ENCODE measurements at regions not wholly inside any gene's neighbourhood (a gene's known extent, or its start where the extent isn't known, plus 50 kb on each side); places are given as distances from the start of the nearest gene placed in this dataset.

DNA sequence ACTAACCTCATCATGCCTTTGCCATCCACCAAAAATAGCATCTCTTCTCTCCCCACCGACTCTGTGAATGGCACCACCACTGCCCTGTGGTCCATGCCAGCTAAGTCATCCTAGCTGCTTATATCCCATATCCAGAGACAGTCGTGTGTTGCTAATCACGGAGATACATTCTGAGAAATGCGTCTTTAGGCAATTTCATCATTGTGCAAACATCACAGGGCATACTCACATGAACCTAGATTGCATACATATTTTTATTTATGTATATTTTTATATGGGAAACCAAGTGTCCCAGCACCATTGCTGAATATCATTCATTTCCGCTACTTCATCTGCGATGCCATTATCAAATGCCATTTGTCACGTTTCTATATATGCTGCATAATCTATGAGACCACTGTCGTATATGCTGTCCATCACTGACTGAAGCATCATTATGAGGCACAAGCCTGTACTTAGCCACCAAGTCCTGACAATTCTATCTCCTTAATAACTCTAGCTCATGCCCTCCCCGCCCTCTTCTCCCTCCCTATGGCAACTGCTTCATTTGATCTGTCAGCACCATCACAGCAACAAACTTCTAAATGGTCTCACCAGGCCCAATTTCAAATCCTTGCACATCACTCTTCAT lies 104.2 kb downstream of the HSPH1 start:
- Histone ChIP-seq H3K27me3 (no peaks in the 10 kb centered on the region), H3K36me3 (no peaks in the 10 kb centered on the region), H3K4me1 (no peaks in the 10 kb centered on the region), H3K27ac (no peak overlapping the region), H3K4me3 (no peak overlapping the region), H3K9me3 (no peaks in the 10 kb centered on the region)
- no peak for TF ChIP-seq POLR2A (IDR thresholded peaks at IDR 0.05)
- no peak for DNase-seq

DNA sequence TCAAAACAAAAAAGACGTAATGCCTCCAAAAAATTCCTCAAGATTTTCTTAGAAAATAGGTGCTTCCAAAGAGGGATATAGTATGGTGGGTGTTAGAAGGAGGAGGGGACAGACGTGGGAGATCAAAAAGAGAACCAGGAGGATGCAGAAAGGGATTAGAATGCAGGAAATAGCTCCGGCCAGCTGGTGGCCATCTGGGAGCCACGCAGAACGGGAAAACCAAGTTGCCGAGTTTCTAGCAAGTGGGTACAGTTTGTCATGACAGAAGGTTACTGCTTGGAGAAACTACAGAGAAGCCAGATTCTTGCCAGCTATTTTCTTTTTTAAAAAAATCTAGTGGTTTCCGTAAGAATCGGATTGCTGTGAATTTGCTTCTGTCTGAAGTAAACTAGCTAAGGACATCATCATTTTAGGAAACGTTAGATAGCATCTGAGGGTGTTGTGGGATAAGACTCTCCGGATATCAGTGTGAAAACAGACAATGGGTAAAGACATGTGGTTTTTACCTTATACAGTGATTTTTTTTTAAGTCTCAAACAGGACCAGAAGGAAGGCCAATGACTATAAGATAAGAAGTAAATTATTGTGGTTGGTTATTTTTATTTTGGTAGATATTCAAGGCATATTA lies 104.9 kb downstream of the HSPH1 start:
- H3K36me3 ChIP-seq: no peaks in the 10 kb centered on the region

DNA sequence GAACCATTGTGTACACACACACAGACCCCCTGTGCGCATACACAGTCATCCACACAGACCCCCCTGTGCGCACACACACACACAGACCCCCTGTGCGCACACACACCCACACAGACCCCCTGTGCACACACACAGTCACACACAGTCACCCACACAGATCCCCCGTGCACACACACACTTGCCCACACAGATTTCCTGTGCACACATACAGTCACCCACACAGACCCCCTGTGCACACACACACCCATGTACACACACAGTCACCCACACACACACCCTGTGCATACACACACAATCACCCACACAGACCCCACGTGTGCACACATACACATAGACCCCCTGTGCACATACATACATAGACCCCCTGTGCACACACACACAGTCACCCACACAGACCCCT lies 106.1 kb downstream of the HSPH1 start:
- Histone ChIP-seq H3K27ac (no peak overlapping the region), H3K36me3 (no peaks in the 10 kb centered on the region), H3K4me1 (no peaks in the 10 kb centered on the region), H3K9me3 (no peaks in the 10 kb centered on the region), H3K4me3 (no peak overlapping the region), H3K27me3 (no peaks in the 10 kb centered on the region)
- TF ChIP-seq, protein P1, sequence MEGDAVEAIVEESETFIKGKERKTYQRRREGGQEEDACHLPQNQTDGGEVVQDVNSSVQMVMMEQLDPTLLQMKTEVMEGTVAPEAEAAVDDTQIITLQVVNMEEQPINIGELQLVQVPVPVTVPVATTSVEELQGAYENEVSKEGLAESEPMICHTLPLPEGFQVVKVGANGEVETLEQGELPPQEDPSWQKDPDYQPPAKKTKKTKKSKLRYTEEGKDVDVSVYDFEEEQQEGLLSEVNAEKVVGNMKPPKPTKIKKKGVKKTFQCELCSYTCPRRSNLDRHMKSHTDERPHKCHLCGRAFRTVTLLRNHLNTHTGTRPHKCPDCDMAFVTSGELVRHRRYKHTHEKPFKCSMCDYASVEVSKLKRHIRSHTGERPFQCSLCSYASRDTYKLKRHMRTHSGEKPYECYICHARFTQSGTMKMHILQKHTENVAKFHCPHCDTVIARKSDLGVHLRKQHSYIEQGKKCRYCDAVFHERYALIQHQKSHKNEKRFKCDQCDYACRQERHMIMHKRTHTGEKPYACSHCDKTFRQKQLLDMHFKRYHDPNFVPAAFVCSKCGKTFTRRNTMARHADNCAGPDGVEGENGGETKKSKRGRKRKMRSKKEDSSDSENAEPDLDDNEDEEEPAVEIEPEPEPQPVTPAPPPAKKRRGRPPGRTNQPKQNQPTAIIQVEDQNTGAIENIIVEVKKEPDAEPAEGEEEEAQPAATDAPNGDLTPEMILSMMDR (IDR thresholded peaks at IDR 0.05): no peak
- no peak for TF ChIP-seq POLR2A (IDR thresholded peaks at IDR 0.05)
- DNase-seq: peak in 1 of 3 donors; percentile 18

More for the DNA sequence above, 104.9 kb downstream of the HSPH1 start:
- Histone ChIP-seq H3K27ac (no peak overlapping the region), H3K4me1 (no peaks in the 10 kb centered on the region), H3K27me3 (no peaks in the 10 kb centered on the region), H3K4me3 (no peak overlapping the region), H3K9me3 (no peaks in the 10 kb centered on the region)
- no peak for DNase-seq
- TF ChIP-seq POLR2A (IDR thresholded peaks at IDR 0.05): no peak
- TF ChIP-seq, protein P1 (IDR thresholded peaks at IDR 0.05): no peak

DNA sequence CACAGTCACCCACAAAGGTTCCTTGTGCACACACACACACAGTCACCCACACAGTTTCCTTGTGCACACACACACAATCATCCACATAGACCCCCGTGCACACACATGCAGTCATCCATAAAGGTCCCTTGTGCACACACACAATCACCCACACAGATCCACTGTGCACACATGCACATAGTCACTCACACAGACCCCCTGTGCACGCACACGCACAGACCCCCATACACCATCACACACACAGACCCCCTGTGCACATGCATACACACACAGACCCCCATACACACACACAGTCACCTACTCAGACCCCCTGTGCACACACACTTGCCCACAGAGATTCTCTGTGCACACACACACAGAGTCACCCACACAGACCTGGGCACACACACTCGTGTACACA lies 107.1 kb downstream of the HSPH1 start:
- TF ChIP-seq POLR2A (IDR thresholded peaks at IDR 0.05): no peak
- TF ChIP-seq, protein P1 (IDR thresholded peaks at IDR 0.05): no peak
- H3K4me1 ChIP-seq: no peaks in the 10 kb centered on the region
- no peak overlapping the region for H3K27ac ChIP-seq
- DNase-seq: peak in 1 of 3 donors; percentile 15
- H3K27me3 ChIP-seq: no peaks in the 10 kb centered on the region
- no peak overlapping the region for H3K4me3 ChIP-seq
- H3K36me3 ChIP-seq: no peaks in the 10 kb centered on the region
- no peaks in the 10 kb centered on the region for H3K9me3 ChIP-seq

DNA sequence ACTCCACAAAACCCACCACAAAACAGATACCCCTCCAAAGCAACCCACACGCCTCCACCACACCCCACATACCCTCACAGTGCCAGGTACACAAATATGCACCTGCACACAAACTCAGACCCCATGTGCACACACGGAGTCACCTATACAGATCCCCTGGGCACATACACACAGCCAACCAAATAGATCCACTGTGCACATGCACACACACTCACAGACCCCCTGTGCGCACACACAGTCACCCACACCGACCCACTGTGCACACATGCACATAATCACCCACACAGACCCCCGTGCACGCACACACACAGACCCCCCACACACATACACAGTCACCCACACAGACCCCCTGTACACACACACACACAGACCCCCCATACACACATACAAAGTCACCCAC lies 107.8 kb downstream of the HSPH1 start:
- no peaks in the 10 kb centered on the region for H3K9me3 ChIP-seq
- DNase-seq: peak in 1 of 3 donors; percentile 29
- H3K4me1 ChIP-seq: no peaks in the 10 kb centered on the region
- no peaks in the 10 kb centered on the region for H3K36me3 ChIP-seq
- TF ChIP-seq POLR2A (IDR thresholded peaks at IDR 0.05): no peak
- TF ChIP-seq, protein P1 (IDR thresholded peaks at IDR 0.05): no peak
- H3K4me3 ChIP-seq: no peak overlapping the region
- H3K27me3 ChIP-seq: no peaks in the 10 kb centered on the region
- H3K27ac ChIP-seq: no peak overlapping the region

DNA sequence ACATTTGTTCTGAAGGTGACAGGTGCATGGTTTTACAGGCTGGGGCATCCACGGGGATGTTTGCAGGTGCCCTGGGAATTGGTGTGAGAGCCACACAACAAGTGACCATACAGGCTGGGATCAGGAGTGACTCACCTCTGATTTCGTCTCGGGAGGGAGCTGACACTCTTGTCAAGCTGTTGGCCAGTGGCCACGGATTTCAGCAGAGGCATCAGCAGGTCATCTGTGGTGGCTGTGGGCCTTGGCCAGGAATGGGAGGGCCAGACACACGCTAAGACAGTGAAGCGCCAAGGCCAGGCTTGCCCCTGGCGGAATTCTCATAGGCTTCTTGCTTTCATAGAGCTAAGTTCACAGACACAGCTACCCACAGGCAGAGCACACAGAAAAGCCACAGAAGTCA lies 108.6 kb downstream of the HSPH1 start:
- DNase-seq: peak in 1 of 3 donors; percentile 23
- Histone ChIP-seq H3K27ac (no peak overlapping the region), H3K4me3 (no peak overlapping the region), H3K9me3 (no peaks in the 10 kb centered on the region), H3K36me3 (no peaks in the 10 kb centered on the region), H3K27me3 (no peaks in the 10 kb centered on the region), H3K4me1 (no peaks in the 10 kb centered on the region)
- no peak for TF ChIP-seq POLR2A (IDR thresholded peaks at IDR 0.05)
- TF ChIP-seq, protein P1 (IDR thresholded peaks at IDR 0.05): no peak
